GM21390 (cell line): ENCODE measurements at regions not wholly inside any gene's neighbourhood (a gene's known extent, or its start where the extent isn't known, plus 50 kb on each side); places are given as distances from the start of the nearest gene placed in this dataset.

Experiments used
- ATAC-seq: cut with Tn5 transposase; IDR thresholded peaks from one replicate; pipeline ENCODE4 v1.9.1; 2021; ENCODE audit not compliant: unreplicated experiment

- ATAC-seq = no peak
These were observed 70.4 kb upstream of the TBCA start for GRCh38 chr5:77846422-77847128.

GRCh38 chr5:77845324-77845646 is 69.1 kb upstream of the TBCA start:
- no peak for ATAC-seq

- ATAC-seq = no peak
These were observed 68.6 kb upstream of the TBCA start for GRCh38 chr5:77844623-77845323.

- ATAC-seq = no peak
These were observed 68.2 kb upstream of the TBCA start for GRCh38 chr5:77844373-77844622.

- ATAC-seq = no peak
These were observed 67.6 kb upstream of the TBCA start for GRCh38 chr5:77843570-77844372.

GRCh38 chr5:77842243-77842642 is 66.1 kb upstream of the TBCA start:
- ATAC-seq = no peak

GRCh38 chr5:77841616-77842015 is 65.5 kb upstream of the TBCA start:
- ATAC-seq = no peak

- no peak for ATAC-seq
These were observed 64.8 kb upstream of the TBCA start for GRCh38 chr5:77840930-77841329.

GRCh38 chr5:77839691-77840090 is 63.6 kb upstream of the TBCA start:
- ATAC-seq = no peak

- no peak for ATAC-seq
These were observed 56.8 kb upstream of the TBCA start for GRCh38 chr5:77832938-77833337.

GRCh38 chr5:77832166-77832770 is 56.1 kb upstream of the TBCA start:
- ATAC-seq = no peak

GRCh38 chr5:77828445-77828844 is 52.3 kb upstream of the TBCA start:
- ATAC-seq = no peak
